ENCODE measurements at regions not wholly inside any gene's neighbourhood (a gene's known extent, or its start where the extent isn't known, plus 50 kb on each side); places are given as distances from the start of the nearest gene placed in this dataset.

GRCh38 chr7:46672861-46673260 lies 751.8 kb upstream of the IGFBP3 start:
- no peaks in the 10 kb centered on the region for H3K27me3 ChIP-seq
- no peaks in the 10 kb centered on the region for H3K9me3 ChIP-seq
- no peak for TF ChIP-seq POLR2A (IDR thresholded peaks at IDR 0.05)
- TF ChIP-seq, protein P1, sequence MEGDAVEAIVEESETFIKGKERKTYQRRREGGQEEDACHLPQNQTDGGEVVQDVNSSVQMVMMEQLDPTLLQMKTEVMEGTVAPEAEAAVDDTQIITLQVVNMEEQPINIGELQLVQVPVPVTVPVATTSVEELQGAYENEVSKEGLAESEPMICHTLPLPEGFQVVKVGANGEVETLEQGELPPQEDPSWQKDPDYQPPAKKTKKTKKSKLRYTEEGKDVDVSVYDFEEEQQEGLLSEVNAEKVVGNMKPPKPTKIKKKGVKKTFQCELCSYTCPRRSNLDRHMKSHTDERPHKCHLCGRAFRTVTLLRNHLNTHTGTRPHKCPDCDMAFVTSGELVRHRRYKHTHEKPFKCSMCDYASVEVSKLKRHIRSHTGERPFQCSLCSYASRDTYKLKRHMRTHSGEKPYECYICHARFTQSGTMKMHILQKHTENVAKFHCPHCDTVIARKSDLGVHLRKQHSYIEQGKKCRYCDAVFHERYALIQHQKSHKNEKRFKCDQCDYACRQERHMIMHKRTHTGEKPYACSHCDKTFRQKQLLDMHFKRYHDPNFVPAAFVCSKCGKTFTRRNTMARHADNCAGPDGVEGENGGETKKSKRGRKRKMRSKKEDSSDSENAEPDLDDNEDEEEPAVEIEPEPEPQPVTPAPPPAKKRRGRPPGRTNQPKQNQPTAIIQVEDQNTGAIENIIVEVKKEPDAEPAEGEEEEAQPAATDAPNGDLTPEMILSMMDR (IDR thresholded peaks at IDR 0.05), result no peak
- H3K4me1 ChIP-seq, result no peaks in the 10 kb centered on the region
- no peak overlapping the region for H3K4me3 ChIP-seq
- H3K27ac ChIP-seq, result peak overlapping the region; percentile 66 to 70
- no peaks in the 10 kb centered on the region for H3K36me3 ChIP-seq
- intact Hi-C loops (cut with DNase I; ENCODE audit: low total_unique reads), result no loop called here
- DNase-seq, result no peak

DNA sequence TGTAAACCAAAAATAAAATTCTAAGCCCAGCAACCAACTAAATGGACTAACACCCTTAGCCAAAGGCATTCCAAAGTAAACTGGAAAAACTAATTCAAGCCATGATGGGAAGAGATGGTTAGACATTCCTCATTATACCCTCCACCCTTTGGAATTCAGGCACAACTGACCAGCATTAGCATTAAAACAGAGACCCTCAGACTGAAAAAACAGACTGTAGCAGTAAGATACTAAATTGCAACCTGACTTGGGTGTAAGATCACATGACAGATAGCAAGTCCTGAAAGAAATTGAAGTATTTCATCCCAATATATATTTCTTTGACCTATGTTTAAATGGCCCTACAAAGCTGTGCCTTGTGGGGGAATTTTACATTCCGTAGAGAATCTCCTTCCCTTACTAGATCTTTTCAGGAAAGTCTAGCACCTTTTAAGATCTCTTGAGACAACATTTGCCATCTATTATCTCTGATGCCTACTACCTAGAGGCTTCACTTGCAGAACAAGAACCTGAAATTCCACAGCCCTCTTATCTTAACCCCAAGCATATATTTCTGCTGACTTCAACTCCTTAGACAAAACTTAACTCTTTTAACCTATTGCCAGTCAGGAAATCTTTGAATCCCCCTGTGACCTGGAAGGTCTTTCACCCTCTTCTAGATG lies 750.2 kb upstream of the IGFBP3 start:
- H3K4me1 ChIP-seq, result no peaks in the 10 kb centered on the region
- H3K4me3 ChIP-seq, result no peak overlapping the region
- H3K27ac ChIP-seq, result peak overlapping the region in 1 of 2 donors; percentile 35
- H3K36me3 ChIP-seq, result no peaks in the 10 kb centered on the region
- DNase-seq, result no peak
- TF ChIP-seq POLR2A (IDR thresholded peaks at IDR 0.05), result no peak
- TF ChIP-seq, protein P1 (IDR thresholded peaks at IDR 0.05), result no peak
- H3K27me3 ChIP-seq, result no peaks in the 10 kb centered on the region
- intact Hi-C loops (cut with DNase I; ENCODE audit: low total_unique reads), result no loop called here
- no peaks in the 10 kb centered on the region for H3K9me3 ChIP-seq

GRCh38 chr7:46669028-46669427 lies 748.0 kb upstream of the IGFBP3 start:
- H3K27ac ChIP-seq, result no peak overlapping the region
- H3K9me3 ChIP-seq, result no peaks in the 10 kb centered on the region
- no peak overlapping the region for H3K4me3 ChIP-seq
- H3K4me1 ChIP-seq, result no peaks in the 10 kb centered on the region
- intact Hi-C loops (cut with DNase I; ENCODE audit: low total_unique reads), result no loop called here
- no peaks in the 10 kb centered on the region for H3K36me3 ChIP-seq
- no peak for DNase-seq
- H3K27me3 ChIP-seq, result no peaks in the 10 kb centered on the region
- no peak for TF ChIP-seq POLR2A (IDR thresholded peaks at IDR 0.05)
- TF ChIP-seq, protein P1 (IDR thresholded peaks at IDR 0.05), result no peak

DNA sequence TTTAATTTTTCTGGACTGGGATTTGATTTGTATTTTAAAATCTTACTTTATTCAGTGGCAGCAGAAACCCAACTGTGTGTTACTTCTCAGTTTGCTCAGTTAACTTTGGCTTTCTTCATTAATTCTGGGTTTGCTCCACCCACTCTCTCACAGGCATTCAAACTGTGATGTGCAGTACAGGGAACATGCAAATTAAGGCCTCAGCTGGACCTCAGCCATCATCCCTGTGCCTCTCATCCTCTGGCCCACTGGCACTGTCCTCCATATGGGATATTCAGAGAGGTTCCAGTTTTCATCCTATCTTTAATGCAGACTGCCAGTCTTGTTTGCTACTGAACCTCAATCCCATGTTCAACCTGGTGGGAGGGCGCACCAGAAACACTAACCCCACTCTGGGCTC lies 743.4 kb upstream of the IGFBP3 start:
- intact Hi-C loops (cut with DNase I; ENCODE audit: low total_unique reads), result no loop called here
- no peak for TF ChIP-seq POLR2A (IDR thresholded peaks at IDR 0.05)
- TF ChIP-seq, protein P1 (IDR thresholded peaks at IDR 0.05), result no peak
- no peaks in the 10 kb centered on the region for H3K9me3 ChIP-seq
- no peak overlapping the region for H3K27ac ChIP-seq
- H3K27me3 ChIP-seq, result no peaks in the 10 kb centered on the region
- H3K36me3 ChIP-seq, result no peaks in the 10 kb centered on the region
- no peaks in the 10 kb centered on the region for H3K4me1 ChIP-seq
- DNase-seq, result no peak
- no peak overlapping the region for H3K4me3 ChIP-seq

- no peaks in the 10 kb centered on the region for H3K36me3 ChIP-seq
- no peaks in the 10 kb centered on the region for H3K27me3 ChIP-seq
- H3K27ac ChIP-seq, result no peak overlapping the region
- H3K9me3 ChIP-seq, result no peaks in the 10 kb centered on the region
- no peak for DNase-seq
- intact Hi-C loops (cut with DNase I; ENCODE audit: low total_unique reads), result no loop called here
- no peak overlapping the region for H3K4me3 ChIP-seq
- H3K4me1 ChIP-seq, result no peaks in the 10 kb centered on the region
- TF ChIP-seq, protein P1 (IDR thresholded peaks at IDR 0.05), result no peak
- TF ChIP-seq POLR2A (IDR thresholded peaks at IDR 0.05), result no peak
Measured at GRCh38 chr7:46663025-46663424, 742.0 kb upstream of the IGFBP3 start.
